ENCODE measurements at regions not wholly inside any gene's neighbourhood (a gene's known extent, or its start where the extent isn't known, plus 50 kb on each side); places are given as distances from the start of the nearest gene placed in this dataset.

GRCh38 chr9:82519332-82519731 is 530.8 kb downstream of the SPATA31D1 start:
- H3K36me3 Mint-ChIP-seq: no peaks in the 10 kb centered on the region

GRCh38 chr9:82524407-82524806 is 535.8 kb downstream of the SPATA31D1 start:
- no peaks in the 10 kb centered on the region for H3K27me3 Mint-ChIP-seq
- H3K36me3 Mint-ChIP-seq: no peaks in the 10 kb centered on the region
- H3K27ac Mint-ChIP-seq: no peak overlapping the region
- no peak overlapping the region for H3K4me3 Mint-ChIP-seq
- peaks cover 22% of the 10 kb centered on the region for H3K9me3 Mint-ChIP-seq
- CTCF ChIA-PET: no interaction called here
- no peaks in the 10 kb centered on the region for H3K4me1 Mint-ChIP-seq
- no peak for DNase-seq

More at GRCh38 chr9:82519332-82519731, 530.8 kb downstream of the SPATA31D1 start:
- no peak for DNase-seq
- peaks cover 7% of the 10 kb centered on the region for H3K9me3 Mint-ChIP-seq
- no peaks in the 10 kb centered on the region for H3K27me3 Mint-ChIP-seq
- no peaks in the 10 kb centered on the region for H3K4me1 Mint-ChIP-seq
- no peak overlapping the region for H3K27ac Mint-ChIP-seq
- CTCF ChIA-PET: no interaction called here
- no peak overlapping the region for H3K4me3 Mint-ChIP-seq

GRCh38 chr9:82526577-82526976 is 536.4 kb downstream of the RASEF start:
- H3K9me3 Mint-ChIP-seq: peaks cover 22% of the 10 kb centered on the region
- CTCF ChIA-PET: no interaction called here
- no peak overlapping the region for H3K4me3 Mint-ChIP-seq
- H3K36me3 Mint-ChIP-seq: no peaks in the 10 kb centered on the region
- no peaks in the 10 kb centered on the region for H3K4me1 Mint-ChIP-seq
- no peak for DNase-seq
- no peaks in the 10 kb centered on the region for H3K27me3 Mint-ChIP-seq
- H3K27ac Mint-ChIP-seq: no peak overlapping the region

- Mint-ChIP-seq H3K9me3 (peaks cover 7% of the 10 kb centered on the region), H3K4me3 (no peak overlapping the region), H3K27ac (no peak overlapping the region), H3K4me1 (no peaks in the 10 kb centered on the region), H3K27me3 (no peaks in the 10 kb centered on the region), H3K36me3 (no peaks in the 10 kb centered on the region)
- CTCF ChIA-PET: no interaction called here
- no peak for DNase-seq
These were observed 531.1 kb downstream of the RASEF start for GRCh38 chr9:82531795-82532194.

GRCh38 chr9:82532504-82533180 is 530.3 kb downstream of the RASEF start:
- no peaks in the 10 kb centered on the region for H3K27me3 Mint-ChIP-seq
- H3K27ac Mint-ChIP-seq: no peak overlapping the region
- H3K36me3 Mint-ChIP-seq: no peaks in the 10 kb centered on the region
- no peak for DNase-seq
- CTCF ChIA-PET: interaction anchor here (0.6 kb wide), 1 partner anchor 820 kb away, joined by 4 read pairs; no protein-coding TSS in a partner anchor
- no peak overlapping the region for H3K4me3 Mint-ChIP-seq
- no peaks in the 10 kb centered on the region for H3K4me1 Mint-ChIP-seq
- H3K9me3 Mint-ChIP-seq: peaks cover under 1% of the 10 kb centered on the region

- Mint-ChIP-seq H3K27ac (no peak overlapping the region), H3K4me1 (no peaks in the 10 kb centered on the region), H3K36me3 (no peaks in the 10 kb centered on the region), H3K27me3 (no peaks in the 10 kb centered on the region), H3K9me3 (no peaks in the 10 kb centered on the region), H3K4me3 (no peak overlapping the region)
- DNase-seq: no peak
- CTCF ChIA-PET: no interaction called here
These were observed 527.4 kb downstream of the RASEF start for GRCh38 chr9:82535432-82535998.

- no peak for DNase-seq
- H3K36me3 Mint-ChIP-seq: no peaks in the 10 kb centered on the region
- H3K27me3 Mint-ChIP-seq: no peaks in the 10 kb centered on the region
- no peaks in the 10 kb centered on the region for H3K4me1 Mint-ChIP-seq
- H3K9me3 Mint-ChIP-seq: no peaks in the 10 kb centered on the region
- no peak overlapping the region for H3K27ac Mint-ChIP-seq
- CTCF ChIA-PET: no interaction called here
- H3K4me3 Mint-ChIP-seq: no peak overlapping the region
These were observed 524.3 kb downstream of the RASEF start for GRCh38 chr9:82538634-82539033.

- no peaks in the 10 kb centered on the region for H3K36me3 Mint-ChIP-seq
- H3K4me1 Mint-ChIP-seq: no peaks in the 10 kb centered on the region
- H3K27ac Mint-ChIP-seq: no peak overlapping the region
- CTCF ChIA-PET: no interaction called here
- DNase-seq: no peak
- no peaks in the 10 kb centered on the region for H3K9me3 Mint-ChIP-seq
- H3K27me3 Mint-ChIP-seq: no peaks in the 10 kb centered on the region
- H3K4me3 Mint-ChIP-seq: no peak overlapping the region
These were observed 523.8 kb downstream of the RASEF start for GRCh38 chr9:82539146-82539545.

GRCh38 chr9:82539856-82540579 is 522.9 kb downstream of the RASEF start:
- DNase-seq: no peak
- CTCF ChIA-PET: no interaction called here

GRCh38 chr9:82543726-82544125 is 519.2 kb downstream of the RASEF start:
- Mint-ChIP-seq H3K9me3 (no peaks in the 10 kb centered on the region), H3K36me3 (no peaks in the 10 kb centered on the region), H3K4me1 (no peaks in the 10 kb centered on the region), H3K27ac (no peak overlapping the region), H3K27me3 (no peaks in the 10 kb centered on the region), H3K4me3 (no peak overlapping the region)
- no peak for DNase-seq
- CTCF ChIA-PET: no interaction called here

More at GRCh38 chr9:82539856-82540579, 522.9 kb downstream of the RASEF start:
- H3K4me3 Mint-ChIP-seq: no peak overlapping the region
- H3K27ac Mint-ChIP-seq: no peak overlapping the region
- no peaks in the 10 kb centered on the region for H3K36me3 Mint-ChIP-seq
- no peaks in the 10 kb centered on the region for H3K27me3 Mint-ChIP-seq
- H3K4me1 Mint-ChIP-seq: no peaks in the 10 kb centered on the region
- no peaks in the 10 kb centered on the region for H3K9me3 Mint-ChIP-seq

GRCh38 chr9:82546136-82546535 is 516.8 kb downstream of the RASEF start:
- Mint-ChIP-seq H3K9me3 (no peaks in the 10 kb centered on the region), H3K27me3 (no peaks in the 10 kb centered on the region), H3K36me3 (no peaks in the 10 kb centered on the region), H3K27ac (no peak overlapping the region), H3K4me3 (no peak overlapping the region), H3K4me1 (no peaks in the 10 kb centered on the region)
- DNase-seq: no peak
- CTCF ChIA-PET: no interaction called here

- CTCF ChIA-PET: no interaction called here
- H3K9me3 Mint-ChIP-seq: no peaks in the 10 kb centered on the region
- no peaks in the 10 kb centered on the region for H3K4me1 Mint-ChIP-seq
These were observed 514.9 kb downstream of the RASEF start for GRCh38 chr9:82547995-82548394.

GRCh38 chr9:82549174-82549821 is 513.6 kb downstream of the RASEF start:
- no peaks in the 10 kb centered on the region for H3K36me3 Mint-ChIP-seq
- CTCF ChIA-PET: no interaction called here
- no peaks in the 10 kb centered on the region for H3K9me3 Mint-ChIP-seq
- H3K4me1 Mint-ChIP-seq: no peaks in the 10 kb centered on the region
- no peak overlapping the region for H3K27ac Mint-ChIP-seq
- H3K27me3 Mint-ChIP-seq: no peaks in the 10 kb centered on the region
- DNase-seq: no peak
- no peak overlapping the region for H3K4me3 Mint-ChIP-seq

More at GRCh38 chr9:82547995-82548394, 514.9 kb downstream of the RASEF start:
- Mint-ChIP-seq H3K27ac (no peak overlapping the region), H3K36me3 (no peaks in the 10 kb centered on the region), H3K4me3 (no peak overlapping the region), H3K27me3 (no peaks in the 10 kb centered on the region)
- DNase-seq: no peak

- CTCF ChIA-PET: no interaction called here
- no peak overlapping the region for H3K27ac Mint-ChIP-seq
- H3K4me1 Mint-ChIP-seq: no peaks in the 10 kb centered on the region
- H3K9me3 Mint-ChIP-seq: no peaks in the 10 kb centered on the region
- H3K4me3 Mint-ChIP-seq: no peak overlapping the region
- DNase-seq: no peak
- H3K27me3 Mint-ChIP-seq: no peaks in the 10 kb centered on the region
- H3K36me3 Mint-ChIP-seq: no peaks in the 10 kb centered on the region
These were observed 510.2 kb downstream of the RASEF start for GRCh38 chr9:82552784-82553183.
